ENCODE measurements at regions not wholly inside any gene's neighbourhood (a gene's known extent, or its start where the extent isn't known, plus 50 kb on each side); places are given as distances from the start of the nearest gene placed in this dataset.

DNA sequence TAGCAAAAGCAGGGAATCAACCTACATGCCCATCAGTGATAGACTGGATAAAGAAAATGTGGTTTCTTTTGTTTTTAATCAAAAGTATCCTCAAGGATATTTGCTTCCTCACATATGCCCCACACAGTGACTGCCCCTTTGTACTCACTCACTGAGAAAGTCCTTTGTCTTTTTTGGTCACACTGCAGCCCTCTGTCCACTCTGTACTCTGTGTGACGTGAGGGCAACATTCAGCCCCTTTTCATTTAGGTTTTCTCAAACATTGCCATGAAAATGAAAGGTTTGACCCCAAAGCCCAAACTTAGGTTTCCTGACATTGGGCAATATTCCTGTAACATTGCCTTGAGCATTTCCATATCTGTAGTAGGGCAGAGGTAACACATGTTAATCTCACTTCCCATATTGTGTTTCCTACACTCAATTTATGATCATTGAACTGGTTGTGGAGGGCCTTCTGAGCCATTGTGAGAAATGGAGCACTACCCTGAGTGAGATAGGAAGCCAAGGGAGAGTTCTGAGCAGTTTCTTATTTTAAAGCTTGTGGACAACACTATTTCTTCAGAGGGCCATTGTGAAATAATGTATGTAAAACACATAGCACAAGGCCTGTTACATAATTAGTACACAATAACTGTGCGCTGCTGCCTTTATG is 501.9 kb upstream of the C1orf87 start:
- DNase-seq: no peak

DNA sequence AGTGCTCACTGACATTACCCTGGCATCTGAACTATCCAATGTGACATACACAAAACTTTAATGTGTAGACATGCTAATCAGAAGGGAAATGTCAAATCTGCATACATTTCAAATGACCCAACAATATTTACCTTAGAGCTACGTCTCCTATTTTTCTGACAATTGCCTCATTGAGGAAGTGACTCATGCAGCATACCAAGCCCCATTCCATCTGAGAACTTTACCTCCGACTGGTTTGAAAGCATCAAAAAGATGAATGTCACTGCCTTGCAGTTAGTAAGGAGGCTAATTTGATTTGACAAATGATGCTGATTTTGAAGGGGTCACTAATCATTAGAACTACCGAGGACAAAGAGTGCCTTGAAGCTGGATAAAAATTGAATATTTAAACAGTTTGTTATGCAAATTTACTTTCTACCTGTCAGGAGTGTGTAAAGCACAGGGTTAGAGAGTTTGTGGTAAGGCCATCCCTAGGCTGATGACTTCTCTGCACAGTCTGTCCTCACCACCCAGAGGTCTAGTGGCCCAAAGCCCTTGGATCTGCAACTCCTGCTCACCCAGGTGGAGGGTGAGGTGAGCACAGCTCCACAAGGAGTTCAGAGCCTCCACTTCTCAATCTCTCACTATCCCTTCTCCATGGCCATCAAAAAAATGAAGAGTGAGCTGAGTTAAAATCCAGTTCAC is 500.3 kb upstream of the C1orf87 start:
- DNase-seq: no peak

DNA sequence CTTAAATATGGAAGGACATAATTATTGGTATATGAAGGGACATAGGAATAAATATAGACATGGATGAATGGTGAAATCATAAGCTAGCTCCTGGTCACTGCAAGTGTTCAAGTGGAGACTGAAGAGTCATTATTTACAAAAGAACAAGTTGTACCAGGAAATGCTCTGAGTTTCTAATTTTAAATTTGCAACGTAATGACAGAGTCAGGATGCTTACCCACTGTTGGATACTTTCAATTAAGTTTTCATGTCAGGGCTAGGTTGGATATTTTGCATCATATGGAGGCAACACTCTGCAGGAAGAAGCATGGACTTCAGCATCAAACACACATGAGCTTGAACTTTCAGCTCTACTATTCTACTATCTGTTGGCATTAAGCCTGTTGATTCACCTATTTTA is 499.6 kb upstream of the C1orf87 start:
- no peak for DNase-seq

DNA sequence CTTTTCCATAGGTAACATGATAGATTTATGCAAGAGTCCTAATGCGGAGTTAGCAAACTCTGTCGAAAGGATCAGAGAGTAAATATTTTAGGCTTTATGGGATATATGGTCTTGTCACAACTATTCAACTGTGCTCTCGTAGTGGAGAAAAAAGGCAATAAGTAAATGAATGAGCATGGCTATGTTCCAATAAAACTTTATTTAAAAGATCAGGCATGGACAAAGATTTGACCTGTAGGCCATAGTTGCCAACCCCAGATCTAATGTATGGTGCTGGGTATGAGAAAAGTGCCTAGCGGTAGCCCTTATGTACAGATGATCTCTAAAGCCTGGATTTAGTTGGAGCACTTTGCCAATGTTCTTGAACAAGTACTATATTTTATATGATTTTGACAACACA is 498.8 kb upstream of the C1orf87 start:
- DNase-seq: no peak

DNA sequence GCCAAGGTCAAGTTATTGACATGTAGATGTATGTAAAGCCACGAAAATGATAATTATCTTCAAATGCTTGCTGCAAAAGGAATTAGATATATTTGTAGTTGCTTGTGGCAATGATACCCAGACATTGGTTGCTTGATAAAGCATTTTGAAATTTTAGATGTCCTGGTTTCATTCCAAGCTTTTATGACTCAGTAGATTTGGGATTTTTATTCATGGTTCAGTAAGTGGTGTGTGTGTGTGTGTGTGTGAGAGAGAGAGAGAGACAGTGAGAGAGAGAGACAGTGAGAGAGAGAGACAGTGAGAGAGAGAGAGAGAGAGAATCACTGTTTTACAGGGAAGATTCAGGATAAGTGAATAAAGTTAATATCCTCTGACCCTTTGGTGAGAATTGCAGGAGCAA is 498.2 kb upstream of the C1orf87 start:
- no peak for DNase-seq

DNA sequence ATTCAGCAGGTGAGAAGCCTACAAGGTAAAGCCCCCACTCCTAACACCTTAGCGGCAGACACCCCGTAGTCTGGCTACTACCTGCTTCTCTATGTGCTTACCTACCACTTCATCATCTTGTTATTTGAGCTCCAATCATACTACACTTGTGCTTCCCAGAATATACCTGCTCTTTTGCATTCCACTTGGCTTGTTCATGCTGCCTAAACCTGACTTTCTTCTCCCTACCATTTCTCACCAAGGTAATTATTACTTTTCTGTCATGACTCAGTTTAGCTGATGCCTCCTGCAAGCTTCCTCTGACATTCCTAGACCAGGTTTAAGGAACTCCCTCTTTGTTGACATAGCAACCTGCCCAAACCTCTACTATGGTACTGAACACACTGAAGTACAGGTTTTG is 495.6 kb upstream of the C1orf87 start:
- DNase-seq: no peak

DNA sequence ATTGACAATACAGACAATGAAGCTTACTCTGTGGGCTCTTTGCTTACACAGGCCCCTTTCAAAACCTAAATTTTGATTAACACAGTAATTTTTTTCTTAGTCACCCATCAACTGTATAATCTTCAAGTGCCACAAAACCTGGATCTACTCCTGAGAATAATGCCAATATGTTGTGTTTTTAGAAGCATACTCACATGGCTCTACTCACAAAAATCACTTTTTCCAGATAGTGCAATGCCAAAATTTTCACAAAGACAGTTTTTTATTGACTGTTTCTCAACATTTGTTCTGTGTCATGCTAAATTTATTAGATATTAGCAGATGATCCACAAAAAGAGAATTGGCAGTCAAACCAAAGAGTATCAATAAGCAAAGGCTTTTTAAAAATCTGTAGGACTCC is 493.7 kb upstream of the C1orf87 start:
- DNase-seq: no peak

DNA sequence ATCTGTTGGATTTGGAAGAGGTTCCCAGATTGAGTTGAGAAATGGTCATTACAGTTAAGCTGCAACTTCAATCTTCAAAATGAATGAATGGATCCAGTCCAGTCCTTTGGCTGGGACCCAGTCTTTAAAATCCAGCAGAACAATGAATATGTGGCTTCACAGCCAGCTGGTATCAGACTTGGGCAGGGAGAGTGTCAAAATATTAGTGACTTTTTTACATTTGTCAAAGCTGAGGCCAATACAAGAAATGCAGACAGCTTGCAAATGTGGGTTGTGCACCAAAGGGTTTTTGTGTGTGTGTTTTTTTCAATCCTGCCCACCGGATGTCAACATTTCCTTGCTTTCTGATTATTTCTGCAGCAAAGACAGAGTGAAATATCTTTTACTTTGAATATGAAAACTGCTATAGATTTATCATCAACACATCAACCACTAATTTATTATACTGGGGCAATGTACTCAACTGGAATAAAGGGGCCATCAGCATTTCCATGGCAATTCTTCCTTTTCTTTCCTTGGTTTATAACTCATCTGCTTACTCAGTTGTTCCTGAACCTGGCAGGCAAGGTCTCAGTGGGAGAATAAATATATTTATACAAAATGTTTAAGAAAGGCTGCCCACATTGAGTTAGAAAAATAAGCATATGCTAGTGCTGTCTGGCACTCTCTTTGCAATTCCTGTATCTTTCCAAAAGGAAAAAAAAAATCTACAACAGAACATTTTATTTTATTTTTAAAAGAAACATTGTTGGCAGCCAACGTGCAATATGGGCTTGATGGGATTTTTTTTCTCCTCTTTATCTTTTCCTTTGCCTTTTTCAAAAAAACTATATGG is 491.6 kb upstream of the C1orf87 start:
- no peak for DNase-seq

DNA sequence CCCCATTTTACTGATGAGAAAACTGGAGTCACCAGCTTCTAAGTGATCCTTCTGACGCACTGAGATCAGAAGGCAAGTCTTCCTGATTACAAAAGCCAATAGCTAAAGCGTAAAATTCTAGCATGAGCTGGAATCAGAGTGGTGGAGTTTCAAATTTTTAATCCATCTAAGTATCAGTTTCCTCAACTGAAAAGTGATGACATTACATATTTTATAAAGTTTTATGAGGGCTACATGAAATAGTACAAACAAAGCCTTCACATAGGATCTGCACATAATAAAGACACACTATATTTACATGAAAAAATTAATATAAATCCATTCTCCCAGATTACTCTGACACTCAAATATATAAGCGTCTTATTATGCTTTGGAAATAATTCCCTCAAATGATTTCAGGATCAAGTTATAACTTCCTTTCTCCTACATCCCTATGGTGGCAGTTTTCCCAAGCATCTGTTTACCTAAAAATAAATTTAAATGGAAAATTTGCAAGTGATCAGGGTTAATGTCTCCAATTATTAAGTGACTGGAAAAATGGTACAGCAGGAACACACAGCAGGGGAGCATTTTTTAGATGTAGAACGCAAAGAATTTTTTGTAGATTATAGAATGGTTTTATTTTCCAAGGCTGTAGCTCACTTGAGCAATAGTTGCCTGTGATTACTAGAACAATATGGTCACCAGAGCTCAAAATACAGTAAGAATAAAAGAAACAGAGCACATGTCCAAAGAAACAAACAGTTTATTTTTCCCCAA is 490.4 kb upstream of the C1orf87 start:
- no peak for DNase-seq

DNA sequence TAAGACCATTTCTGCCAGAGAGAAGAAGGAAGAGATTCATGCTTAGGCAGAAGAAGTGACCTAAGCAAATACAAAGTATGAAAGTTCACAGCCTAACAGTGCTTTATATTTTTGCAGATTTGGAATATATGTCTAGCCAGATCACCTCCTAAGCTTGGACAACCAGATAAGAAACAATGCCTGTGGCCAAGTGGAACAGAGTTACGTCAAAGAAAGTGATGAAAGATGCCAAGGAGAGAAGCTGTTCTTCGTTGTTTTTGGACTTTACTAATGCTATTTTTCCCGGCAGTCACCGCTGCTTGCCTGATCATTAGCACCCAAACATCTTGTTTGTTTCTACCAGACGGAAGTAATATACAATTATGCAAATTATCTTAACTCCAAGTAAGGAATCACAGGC is 489.2 kb upstream of the C1orf87 start:
- no peak for DNase-seq

DNA sequence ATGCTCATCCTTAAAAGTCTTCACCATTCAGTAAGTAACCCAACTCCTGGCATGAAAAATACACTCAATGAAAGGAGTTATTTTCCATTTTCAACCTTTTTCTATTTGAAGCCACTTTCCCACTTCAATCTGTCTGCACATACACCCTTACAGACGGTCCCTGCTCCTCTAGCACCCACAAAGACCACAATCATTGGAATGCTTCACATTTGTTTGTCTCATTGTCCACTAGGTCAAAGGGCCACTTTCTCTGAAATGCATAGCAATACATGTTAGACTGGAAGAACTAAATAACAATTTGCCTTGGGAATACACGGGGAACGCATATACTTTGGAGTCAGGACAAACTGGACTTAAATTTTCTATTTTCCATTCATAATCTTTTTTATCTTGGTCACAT is 487.1 kb upstream of the C1orf87 start:
- no peak for DNase-seq

DNA sequence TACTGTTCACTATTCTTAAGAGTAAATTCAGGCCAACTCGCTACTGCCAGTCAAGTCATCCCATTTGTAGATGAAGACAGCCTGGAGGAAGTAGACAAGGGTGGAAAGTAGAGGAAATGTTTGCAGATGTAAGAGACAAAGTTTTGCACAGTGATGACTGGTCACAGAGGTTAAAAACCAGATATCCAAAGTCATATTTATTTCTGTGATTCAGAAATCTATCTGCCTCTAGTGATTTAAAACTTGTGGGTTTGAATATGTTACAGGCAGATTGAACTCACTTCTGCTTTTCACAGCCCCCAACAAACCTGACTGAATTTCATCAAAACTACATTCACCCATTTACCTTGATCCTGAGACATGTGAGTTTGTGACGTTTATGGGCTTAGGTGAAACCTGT is 484.7 kb upstream of the C1orf87 start:
- no peak for DNase-seq

DNA sequence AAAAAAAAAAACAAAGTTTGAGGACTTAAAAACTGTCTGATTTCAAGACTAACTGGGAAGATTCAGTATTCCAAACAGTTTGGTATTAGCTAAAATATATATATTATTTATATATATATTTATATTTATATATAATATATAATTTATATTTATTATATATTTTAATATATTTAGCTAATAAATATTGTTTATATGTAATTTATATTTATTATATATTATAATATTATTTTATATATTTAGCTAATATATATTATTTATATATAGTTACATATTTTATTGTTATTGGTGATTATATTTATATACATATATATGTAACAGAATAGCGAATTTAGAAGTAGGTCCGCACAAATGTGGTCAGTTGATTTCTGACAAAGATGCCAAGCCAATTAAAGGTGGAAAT is 480.2 kb upstream of the C1orf87 start:
- no peak for DNase-seq

DNA sequence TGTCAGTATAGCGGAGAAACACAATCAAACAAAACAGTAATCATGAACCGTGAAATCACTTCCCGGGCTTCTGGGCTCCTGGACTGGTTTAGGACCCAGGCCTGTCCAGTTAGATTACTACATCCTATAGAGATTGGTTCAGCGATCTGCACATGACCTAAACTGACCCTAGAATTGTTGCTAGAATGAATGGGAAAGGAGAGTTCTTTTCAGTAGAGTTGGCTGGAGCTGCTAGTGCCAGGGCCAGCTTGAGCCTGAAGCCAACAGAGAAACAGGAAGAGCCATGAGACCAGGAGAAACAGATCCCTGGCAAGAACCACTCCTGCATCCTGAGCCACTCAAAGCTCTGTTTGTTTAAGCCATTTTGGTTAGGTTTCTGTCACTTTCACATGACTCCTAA is 474.3 kb upstream of the C1orf87 start:
- no peak for DNase-seq

DNA sequence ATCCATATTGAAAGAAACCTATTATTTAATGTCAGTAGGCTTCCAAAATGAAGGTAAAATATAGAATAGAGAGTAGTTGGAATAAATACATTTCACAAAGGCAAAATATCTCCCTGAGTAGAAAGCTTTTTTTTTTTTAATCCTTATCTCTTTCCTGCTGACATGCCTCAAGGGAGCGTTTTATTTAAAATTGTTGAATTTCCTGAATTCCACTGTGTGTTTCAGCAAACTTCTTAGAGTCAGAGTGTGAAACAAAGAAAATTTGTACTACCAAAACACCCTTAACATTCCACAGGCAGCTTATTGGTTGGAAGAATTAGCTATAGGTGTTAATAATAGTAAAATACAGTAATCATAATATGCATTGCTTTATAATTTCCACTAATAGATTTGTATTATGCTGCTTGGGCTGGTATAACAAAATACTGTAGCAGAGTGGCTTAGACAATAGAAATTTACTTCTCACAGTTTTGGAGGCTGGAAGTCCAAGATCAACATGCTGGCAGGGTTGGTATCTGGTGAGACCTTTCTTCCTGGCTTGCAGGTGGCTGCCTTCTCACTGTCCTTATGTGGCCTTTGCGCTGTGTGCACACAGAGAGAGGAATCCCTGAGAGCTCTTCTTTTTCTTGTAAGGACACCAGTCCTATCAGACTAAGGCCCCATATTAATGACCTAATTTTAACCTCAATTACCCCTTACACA is 468.4 kb upstream of the C1orf87 start:
- no peak for DNase-seq

DNA sequence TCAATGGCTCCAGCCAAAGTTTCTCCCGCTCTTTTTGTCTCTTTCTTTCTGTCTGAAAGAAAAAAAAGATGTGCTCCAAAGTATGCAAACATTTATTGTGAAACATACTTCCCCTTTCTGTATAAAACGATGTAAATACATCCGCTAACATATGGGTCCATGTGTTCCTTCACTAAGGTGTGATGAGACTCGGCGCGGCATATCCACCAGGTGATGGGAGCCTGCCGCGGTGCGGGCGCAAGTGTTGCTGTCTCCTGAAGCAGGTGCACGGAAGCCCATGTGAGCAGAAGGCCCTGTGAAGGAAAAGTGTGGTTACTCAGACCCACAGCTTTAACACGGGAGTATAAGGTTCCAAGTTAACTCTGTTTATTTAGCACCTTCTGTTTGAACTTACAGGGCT is 466.6 kb upstream of the C1orf87 start:
- DNase-seq: no peak

DNA sequence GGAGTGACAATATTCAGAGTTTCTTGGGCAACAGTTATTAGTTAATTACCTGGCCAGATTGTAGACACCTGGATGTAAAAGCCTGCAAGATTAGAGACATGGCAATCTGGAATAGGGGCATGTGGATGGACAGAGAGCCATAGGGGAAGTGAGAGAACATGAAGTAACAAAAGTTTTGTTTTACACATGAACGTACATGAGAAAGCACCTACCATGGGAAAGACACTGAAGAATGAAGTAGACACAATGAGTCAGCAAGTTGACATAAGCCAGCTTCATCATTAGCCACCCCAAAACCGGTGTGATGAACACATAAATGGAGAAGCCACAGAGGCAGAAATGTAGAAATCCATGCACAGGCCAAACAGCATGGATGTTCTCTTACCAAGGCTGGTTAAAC is 462.1 kb upstream of the C1orf87 start:
- DNase-seq: no peak

DNA sequence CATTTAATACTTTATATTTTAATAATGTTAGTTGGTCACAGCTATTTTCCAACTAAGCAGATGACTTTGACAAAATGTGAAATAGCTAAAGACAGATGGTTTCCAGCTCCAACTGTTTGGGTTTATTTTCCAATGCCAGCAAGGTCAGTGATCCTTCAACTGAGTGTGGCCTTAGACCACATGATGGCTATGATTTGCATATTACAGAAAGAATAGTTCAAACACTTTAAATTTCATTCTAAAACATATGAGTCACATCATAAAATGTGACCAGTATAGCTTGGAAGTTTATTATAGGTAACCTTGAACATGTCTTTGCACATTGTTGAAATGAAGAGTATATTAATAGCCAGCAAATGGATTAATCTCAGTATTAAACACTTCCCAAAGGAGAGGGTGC is 454.0 kb upstream of the C1orf87 start:
- no peak for DNase-seq

DNA sequence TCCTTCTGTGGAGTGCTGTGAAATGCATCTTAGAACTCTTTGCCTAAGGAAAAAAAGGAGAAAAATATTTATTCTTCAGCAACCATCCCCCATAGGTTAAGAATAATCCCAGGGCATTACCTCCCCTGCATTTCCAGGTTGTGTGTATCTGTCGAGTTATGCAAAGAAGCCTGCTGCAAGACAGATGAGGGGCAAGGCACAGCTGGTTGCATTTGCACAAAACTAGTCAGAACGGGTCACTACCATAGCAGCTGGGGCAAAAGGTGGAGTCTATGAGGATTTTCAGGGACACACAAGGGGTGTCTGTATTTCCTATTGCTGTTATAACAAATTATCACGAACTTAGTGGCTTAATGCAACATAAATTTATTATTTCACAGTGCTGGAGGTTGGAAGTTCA is 443.4 kb upstream of the C1orf87 start:
- DNase-seq: no peak

DNA sequence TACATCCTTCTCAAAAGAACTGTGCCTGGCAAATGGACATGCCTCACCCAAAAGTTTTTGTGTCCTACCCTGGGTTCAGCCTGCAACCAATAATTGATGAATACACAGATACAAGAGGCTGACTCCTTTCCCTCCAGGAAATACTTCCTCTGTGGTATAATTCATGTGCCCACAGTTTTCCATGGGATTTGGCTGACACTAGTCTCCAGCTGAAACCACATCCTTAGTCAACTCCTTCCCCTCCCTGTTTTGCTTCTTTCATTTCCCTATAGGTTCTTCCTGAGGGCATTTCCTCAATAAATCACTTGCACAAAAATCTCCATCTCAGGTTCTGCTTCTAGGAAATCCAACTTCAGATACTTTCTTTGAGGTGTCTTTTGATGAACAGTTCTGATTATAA is 436.6 kb upstream of the C1orf87 start:
- no peak for DNase-seq

DNA sequence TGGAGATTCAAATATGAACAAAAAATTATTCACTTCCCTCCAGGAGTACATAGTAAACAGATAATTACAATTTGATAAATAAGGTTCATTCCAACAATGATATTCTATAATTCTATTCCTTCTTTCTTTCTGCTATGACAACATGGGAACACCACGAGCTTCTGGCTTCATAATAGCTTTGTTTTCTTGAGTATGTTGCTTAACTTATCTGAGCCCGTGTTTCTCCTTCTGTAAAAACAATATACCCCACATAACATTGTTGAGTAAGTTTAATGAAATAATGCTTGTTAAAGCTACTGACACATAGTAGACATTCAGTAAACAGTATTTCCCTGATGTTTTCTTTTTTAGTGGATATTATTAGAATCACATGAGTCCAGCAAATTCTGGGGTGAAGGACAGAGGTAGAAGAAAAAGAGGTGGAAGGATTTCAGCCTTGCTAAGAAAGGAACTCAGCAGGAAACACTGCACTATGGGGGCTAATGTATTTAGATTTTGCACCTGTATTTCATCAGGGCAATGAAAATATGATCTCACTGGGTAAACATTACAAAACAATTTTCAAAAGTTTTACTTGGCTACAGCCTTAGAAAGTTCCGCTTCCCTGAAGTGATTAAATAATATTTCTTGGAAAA is 430.8 kb upstream of the C1orf87 start:
- no peak for DNase-seq

DNA sequence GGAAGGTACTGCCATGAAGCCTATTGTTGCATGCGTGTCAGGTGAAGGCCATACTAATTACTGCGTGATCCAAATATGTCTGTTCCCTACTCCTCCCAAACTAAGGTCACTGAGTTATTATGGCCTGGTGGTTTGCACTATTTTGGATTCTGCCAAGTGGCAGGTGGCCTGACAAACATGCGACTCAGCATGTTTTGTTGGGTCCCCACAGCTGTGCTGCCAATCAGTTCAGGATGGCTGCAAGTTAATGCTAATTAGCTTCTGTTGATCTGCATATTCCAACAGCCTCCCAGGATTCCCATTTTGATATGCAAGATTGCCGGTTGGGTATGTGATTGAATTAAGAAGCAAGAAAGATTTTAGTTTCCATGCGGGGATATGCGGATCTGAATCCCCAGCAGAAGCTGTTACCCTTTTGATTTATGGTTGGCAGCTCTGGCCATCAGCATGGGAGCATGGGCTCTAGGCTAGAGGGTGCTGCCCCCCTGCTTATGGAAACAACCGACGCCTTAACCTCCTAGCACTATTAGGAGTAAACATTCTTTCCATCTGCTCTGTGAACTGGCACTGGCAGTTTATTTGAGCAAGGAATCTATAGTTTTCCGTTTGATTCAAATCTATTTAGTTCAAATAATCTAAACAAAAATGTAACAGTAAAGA is 429.8 kb upstream of the C1orf87 start:
- DNase-seq: no peak

All from NCI-H1048 (cell line).